HL-60/S4 treated with phorbol 12-myristate 13-acetate at 8.2 ng/mL for 4 days and 3 days (cell line): ENCODE measurements at regions not wholly inside any gene's neighbourhood (a gene's known extent, or its start where the extent isn't known, plus 50 kb on each side); places are given as distances from the start of the nearest gene placed in this dataset.
"Not testable (repeated sequence)": the region's sequence is repeated elsewhere in the genome, so short reads cannot be mapped to it uniquely, and the experiment has no call there.

Experiments used
- in situ Hi-C: fragments of 300-500 bp; cut with MboI; formaldehyde crosslinking; loops from 2 replicates; pipeline ENCODE4 v1.15.0; 2022; ENCODE audit warnings: low sequenced_read_pairs

- in situ Hi-C loops, result not testable (repeated sequence)
Observed at GRCh38 chr5:34188001-34188822, 145.2 kb upstream of the C1QTNF3 start.

GRCh38 chr5:34189246-34189645, 146.2 kb upstream of the C1QTNF3 start:
- in situ Hi-C loops, result not testable (repeated sequence)

GRCh38 chr5:34189752-34190411, 146.9 kb upstream of the C1QTNF3 start:
- in situ Hi-C loops, result not testable (repeated sequence)

- in situ Hi-C loops, result not testable (repeated sequence)
Observed at GRCh38 chr5:34190466-34190865, 147.5 kb upstream of the C1QTNF3 start.

GRCh38 chr5:34191279-34191744, 148.3 kb upstream of the C1QTNF3 start:
- in situ Hi-C loops, result not testable (repeated sequence)

- in situ Hi-C loops, result not testable (repeated sequence)
Observed at GRCh38 chr5:34192064-34192922, 149.3 kb upstream of the C1QTNF3 start.

GRCh38 chr5:34192923-34193262, 149.9 kb upstream of the C1QTNF3 start:
- in situ Hi-C loops, result not testable (repeated sequence)

- in situ Hi-C loops, result not testable (repeated sequence)
Observed at GRCh38 chr5:34193297-34193696, 150.3 kb upstream of the C1QTNF3 start.

- in situ Hi-C loops, result not testable (repeated sequence)
Observed at GRCh38 chr5:34193804-34194203, 150.8 kb upstream of the C1QTNF3 start.

- in situ Hi-C loops, result not testable (repeated sequence)
Observed at GRCh38 chr5:34196091-34196490, 153.1 kb upstream of the C1QTNF3 start.

- in situ Hi-C loops, result not testable (repeated sequence)
Observed at GRCh38 chr5:34205347-34205746, 162.3 kb upstream of the C1QTNF3 start.

GRCh38 chr5:34217386-34217785, 174.4 kb upstream of the C1QTNF3 start:
- in situ Hi-C loops, result not testable (repeated sequence)

GRCh38 chr5:34221329-34222073, 178.5 kb upstream of the C1QTNF3 start:
- in situ Hi-C loops, result not testable (repeated sequence)

GRCh38 chr5:34223158-34223557, 180.1 kb upstream of the C1QTNF3 start:
- in situ Hi-C loops, result not testable (repeated sequence)

- in situ Hi-C loops, result not testable (repeated sequence)
Observed at GRCh38 chr5:34230402-34230801, 187.4 kb upstream of the C1QTNF3 start.

GRCh38 chr5:34243802-34244201, 200.8 kb upstream of the C1QTNF3 start:
- in situ Hi-C loops, result not testable (repeated sequence)

GRCh38 chr5:34244281-34245031, 201.4 kb upstream of the C1QTNF3 start:
- in situ Hi-C loops, result not testable (repeated sequence)

- in situ Hi-C loops, result not testable (repeated sequence)
Observed at GRCh38 chr5:34245032-34245394, 202.0 kb upstream of the C1QTNF3 start.

GRCh38 chr5:34245813-34246212, 202.8 kb upstream of the C1QTNF3 start:
- in situ Hi-C loops, result not testable (repeated sequence)

GRCh38 chr5:34258598-34258997, 215.6 kb upstream of the C1QTNF3 start:
- in situ Hi-C loops, result not testable (repeated sequence)
